Right atrium auricular region (tissue), 2 donors: ENCODE measurements at regions not wholly inside any gene's neighbourhood (a gene's known extent, or its start where the extent isn't known, plus 50 kb on each side); places are given as distances from the start of the nearest gene placed in this dataset.
"Not testable (repeated sequence)": the region's sequence is repeated elsewhere in the genome, so short reads cannot be mapped to it uniquely, and the experiment has no call there.

ENCODE experiments used
- DNase-seq: peaks from one replicate; pipeline ENCODE4 v3.0.0-alpha.2; 2019; ENCODE audit warnings: low spot score
- H3K27ac ChIP-seq, 2 donors: fragments of 200-600 bp; sonication (generic); 1 replicate in 1 of 2; 2 replicates in 1 of 2; pipeline ENCODE4 v1.5.1; 2016 to 2019
- H3K27me3 ChIP-seq, 2 donors: fragments of 200-600 bp; sonication (generic); one replicate each; pipeline versions ENCODE4 v1.5.1 to v1.6.0; 2017 to 2019
- H3K36me3 ChIP-seq: fragments of 200-600 bp; sonication (generic); one replicate; pipeline ENCODE4 v1.5.1; 2016
- H3K4me1 ChIP-seq, 2 donors: fragments of 200-600 bp; sonication (generic); one replicate each; pipeline versions ENCODE4 v1.5.1 to v1.6.0; 2017 to 2019
- H3K4me3 ChIP-seq, 2 donors: fragments of 200-600 bp; sonication (generic); 1 replicate in 1 of 2; 2 replicates in 1 of 2; pipeline ENCODE4 v1.5.1; 2017 to 2019; ENCODE audit warnings: mild to moderate bottlenecking in 1 of 2, moderate library complexity in 1 of 2
- H3K9me3 ChIP-seq, 2 donors: fragments of 200-600 bp; sonication (generic); one replicate each; pipeline ENCODE4 v1.5.1; 2019
- CTCF ChIP-seq, 2 donors: fragments of 200-600 bp; sonication (generic); IDR thresholded peaks; one replicate each; pipeline ENCODE4 v1.5.1; 2019; ENCODE audit warnings: antibody characterized with exemption in 2 of 2

- DNase-seq, result no peak
- Histone ChIP-seq H3K27ac (no peak overlapping the region), H3K36me3 (no peaks in the 10 kb centered on the region), H3K4me3 (no peak overlapping the region), H3K4me1 (no peaks in the 10 kb centered on the region), H3K9me3 (no peaks in the 10 kb centered on the region), H3K27me3 (no peaks in the 10 kb centered on the region)
- TF ChIP-seq CTCF (IDR thresholded peaks at IDR 0.05), result no peak
Measured at GRCh38 chr2:106285237-106285829, 91.2 kb upstream of the UXS1 start.

- Histone ChIP-seq H3K36me3 (no peaks in the 10 kb centered on the region), H3K27ac (no peak overlapping the region), H3K4me1 (no peaks in the 10 kb centered on the region), H3K9me3 (no peaks in the 10 kb centered on the region), H3K27me3 (no peaks in the 10 kb centered on the region), H3K4me3 (no peak overlapping the region)
- TF ChIP-seq CTCF (IDR thresholded peaks at IDR 0.05), result no peak
- DNase-seq, result no peak
Measured at GRCh38 chr2:106284691-106285202, 90.6 kb upstream of the UXS1 start.

- Histone ChIP-seq H3K27me3 (no peaks in the 10 kb centered on the region), H3K27ac (no peak overlapping the region), H3K4me3 (no peak overlapping the region), H3K4me1 (no peaks in the 10 kb centered on the region), H3K9me3 (no peaks in the 10 kb centered on the region), H3K36me3 (no peaks in the 10 kb centered on the region)
- DNase-seq, result no peak
- no peak for TF ChIP-seq CTCF (IDR thresholded peaks at IDR 0.05)
Measured at GRCh38 chr2:106284255-106284654, 90.2 kb upstream of the UXS1 start.

- not testable (repeated sequence) for H3K36me3 ChIP-seq, H3K27me3 ChIP-seq, H3K27ac ChIP-seq, DNase-seq, H3K9me3 ChIP-seq, H3K4me3 ChIP-seq, H3K4me1 ChIP-seq
Measured at GRCh38 chr2:106283228-106284152, 89.4 kb upstream of the UXS1 start.

- TF ChIP-seq CTCF (IDR thresholded peaks at IDR 0.05), result no peak
- no peaks in the 10 kb centered on the region for H3K4me1 ChIP-seq
- no peak overlapping the region for H3K27ac ChIP-seq
- H3K9me3 ChIP-seq, result no peaks in the 10 kb centered on the region
- H3K36me3 ChIP-seq, result no peaks in the 10 kb centered on the region
- H3K4me3 ChIP-seq, result no peak overlapping the region
- no peak for DNase-seq
- H3K27me3 ChIP-seq, result no peaks in the 10 kb centered on the region
Measured at GRCh38 chr2:106282462-106283170, 88.5 kb upstream of the UXS1 start.

- H3K9me3 ChIP-seq, DNase-seq, H3K4me1 ChIP-seq, H3K27ac ChIP-seq, H3K36me3 ChIP-seq, H3K27me3 ChIP-seq, H3K4me3 ChIP-seq: not testable (repeated sequence)
Measured at GRCh38 chr2:106281907-106282430, 87.9 kb upstream of the UXS1 start.
